Stimulated activated CD8-positive, alpha-beta memory T cell treated with anti-CD3 and anti-CD28 coated beads, Interleukin-15, amount 100 ng/mL, for 4 hours (primary cell): ENCODE measurements at regions not wholly inside any gene's neighbourhood (a gene's known extent, or its start where the extent isn't known, plus 50 kb on each side); places are given as distances from the start of the nearest gene placed in this dataset.

Experiments used
- DNase-seq, 2 donors: peaks; one replicate each; pipeline ENCODE4 v3.0.0-alpha.2; 2020; ENCODE audit warnings: low read depth in 2 of 2

- no peak for DNase-seq
Observed at GRCh38 chr2:64283641-64284361, 139.6 kb upstream of the PELI1 start.

- DNase-seq: no peak
Observed at GRCh38 chr2:64284751-64285150, 140.5 kb upstream of the PELI1 start.

- DNase-seq: no peak
Observed at GRCh38 chr2:64287202-64287740, 143.1 kb upstream of the PELI1 start.

- DNase-seq: no peak
Observed at GRCh38 chr2:64288321-64289193, 144.3 kb upstream of the PELI1 start.

- DNase-seq: no peak
Observed at GRCh38 chr2:64289251-64289650, 145.0 kb upstream of the PELI1 start.

GRCh38 chr2:64289737-64290136 lies 145.5 kb upstream of the PELI1 start:
- DNase-seq: no peak

GRCh38 chr2:64291181-64291580 lies 147.0 kb upstream of the PELI1 start:
- DNase-seq: no peak

GRCh38 chr2:64295326-64296139 lies 151.3 kb upstream of the PELI1 start:
- DNase-seq: no peak

- no peak for DNase-seq
Observed at GRCh38 chr2:64296140-64296480, 151.9 kb upstream of the PELI1 start.

- DNase-seq: no peak
Observed at GRCh38 chr2:64296695-64297346, 152.6 kb upstream of the PELI1 start.

GRCh38 chr2:64298161-64298560 lies 153.9 kb upstream of the PELI1 start:
- no peak for DNase-seq

GRCh38 chr2:64300066-64300465 lies 153.9 kb upstream of the LGALSL start:
- DNase-seq: no peak

- no peak for DNase-seq
Observed at GRCh38 chr2:64303250-64303649, 150.7 kb upstream of the LGALSL start.

- DNase-seq: no peak
Observed at GRCh38 chr2:64307421-64307820, 146.5 kb upstream of the LGALSL start.

- DNase-seq: no peak
Observed at GRCh38 chr2:64311191-64311910, 142.6 kb upstream of the LGALSL start.

- no peak for DNase-seq
Observed at GRCh38 chr2:64311948-64312621, 141.9 kb upstream of the LGALSL start.

- no peak for DNase-seq
Observed at GRCh38 chr2:64312622-64313397, 141.2 kb upstream of the LGALSL start.

GRCh38 chr2:64313398-64313723 lies 140.6 kb upstream of the LGALSL start:
- no peak for DNase-seq

- no peak for DNase-seq
Observed at GRCh38 chr2:64315291-64315960, 138.5 kb upstream of the LGALSL start.
